ENCODE measurements at regions not wholly inside any gene's neighbourhood (a gene's known extent, or its start where the extent isn't known, plus 50 kb on each side); places are given as distances from the start of the nearest gene placed in this dataset.

- no peaks in the 10 kb centered on the region for H3K9me2 ChIP-seq (ENCODE audit: insufficient read depth)
- H4K20me1 ChIP-seq (ENCODE audit: insufficient read depth), result no peaks in the 10 kb centered on the region
- H3K27ac ChIP-seq (ENCODE audit: low read depth, low read length), result no peak overlapping the region
- BruUV-seq (replicated peaks), result no TSS peak
- H3K36me3 ChIP-seq (ENCODE audit: control insufficient read depth in 1 of 2, insufficient read depth in 2 of 2, low read length in 2 of 2), result no peaks in the 10 kb centered on the region
- no peaks in the 10 kb centered on the region for H3K27me3 ChIP-seq (ENCODE audit: insufficient read depth, low read length)
- DNase-seq (ENCODE audit: low read depth, low spot score) (peak; percentile 4), ATAC-seq (peak; percentile 67)
- intact Hi-C loops (cut with micrococcal nuclease), result no loop called here
- H3K9me3 ChIP-seq (ENCODE audit: control insufficient read depth in 1 of 2, insufficient read depth in 1 of 2, low read depth in 1 of 2, low read length in 2 of 2), result no peaks in the 10 kb centered on the region
- ChIA-PET RAD21 (ENCODE audit: low non-redundant PET in 1 of 2, low total read pairs in 2 of 2, uncharacterized antibody in 2 of 2, unreplicated experiment in 2 of 2) (no interaction called here), POLR2A (no interaction called here), CTCF (interaction anchor here (1.1 to 1.4 kb wide), 2 partner anchors 573 to 780 kb away, joined by 3 to 4 read pairs; no protein-coding TSS in a partner anchor)
- H3K79me2 ChIP-seq (ENCODE audit: insufficient read depth, low read length), result no peaks in the 10 kb centered on the region
- no peak overlapping the region for H3K4me3 ChIP-seq (replicated peaks in 1 of 2; ENCODE audit: low read depth in 1 of 2, low read length in 2 of 2)
- no peak overlapping the region for H2AFZ ChIP-seq (ENCODE audit: low read depth, low read length, poor library complexity, severe bottlenecking)
- peak; percentile 6 to 56 (median 42); a peak in 4 of 6 replicates for TF ChIP-seq CTCF (IDR thresholded peaks at IDR 0.05 in 2 of 3, conservative IDR thresholded peaks at IDR 0.05 in 1 of 3; ENCODE audit: borderline replicate concordance in 1 of 3, insufficient read depth in 1 of 3, low read depth in 2 of 3, low read length in 2 of 3)
- TF ChIP-seq ZNF274 (IDR thresholded peaks at IDR 0.05; ENCODE audit: low read depth, low read length), result no peak
- TF ChIP-seq ATF3 (IDR thresholded peaks at IDR 0.05), result no peak
- H3K4me1 ChIP-seq (ENCODE audit: control insufficient read depth in 1 of 2, insufficient read depth in 2 of 2, low read length in 2 of 2), result 0 out of 4 replicates have a peak, but pooled peaks cover 0 to 2% of the 10 kb centered on the region in 2 experiments
- H3K9ac ChIP-seq (ENCODE audit: low read length), result no peak overlapping the region
- H3K4me2 ChIP-seq (ENCODE audit: low read length), result no peak overlapping the region
These were observed 77.9 kb upstream of the PLXNA4 start for GRCh38 chr7:132654150-132654549.

GRCh38 chr7:132653366-132653930 is 77.2 kb upstream of the PLXNA4 start:
- Histone ChIP-seq H3K4me3 (replicated peaks in 1 of 2; ENCODE audit: low read depth in 1 of 2, low read length in 2 of 2) (no peak overlapping the region), H3K4me2 (ENCODE audit: low read length) (no peak overlapping the region), H3K36me3 (ENCODE audit: control insufficient read depth in 1 of 2, insufficient read depth in 2 of 2, low read length in 2 of 2) (no peaks in the 10 kb centered on the region), H4K20me1 (ENCODE audit: insufficient read depth) (no peaks in the 10 kb centered on the region), H3K9ac (ENCODE audit: low read length) (no peak overlapping the region), H3K27me3 (ENCODE audit: insufficient read depth, low read length) (peaks cover 3% of the 10 kb centered on the region; the same call in 1 of the 2 replicates), H3K9me2 (ENCODE audit: insufficient read depth) (no peaks in the 10 kb centered on the region), H2AFZ (ENCODE audit: low read depth, low read length, poor library complexity, severe bottlenecking) (no peak overlapping the region), H3K27ac (ENCODE audit: low read depth, low read length) (no peak overlapping the region), H3K9me3 (ENCODE audit: control insufficient read depth in 1 of 2, insufficient read depth in 1 of 2, low read depth in 1 of 2, low read length in 2 of 2) (no peaks in the 10 kb centered on the region), H3K79me2 (ENCODE audit: insufficient read depth, low read length) (no peaks in the 10 kb centered on the region), H3K4me1 (ENCODE audit: control insufficient read depth in 1 of 2, insufficient read depth in 2 of 2, low read length in 2 of 2) (0 out of 4 replicates have a peak, but pooled peaks cover 0 to 2% of the 10 kb centered on the region in 2 experiments)
- no peak for ATAC-seq
- BruUV-seq (replicated peaks), result no TSS peak
- no peak for DNase-seq (ENCODE audit: low read depth, low spot score)
- CTCF ChIA-PET, result interaction anchor here (1.1 to 1.4 kb wide), 2 partner anchors 573 to 781 kb away, joined by 3 to 4 read pairs; no protein-coding TSS in a partner anchor
- POLR2A ChIA-PET, result no interaction called here
- RAD21 ChIA-PET (ENCODE audit: low non-redundant PET in 1 of 2, low total read pairs in 2 of 2, uncharacterized antibody in 2 of 2, unreplicated experiment in 2 of 2), result no interaction called here
- intact Hi-C loops (cut with micrococcal nuclease), result no loop called here
- no peak for TF ChIP-seq ATF3 (IDR thresholded peaks at IDR 0.05)
- no peak for TF ChIP-seq SIN3A (IDR thresholded peaks at IDR 0.05; ENCODE audit: low read depth)
- no peak for TF ChIP-seq YY1 (IDR thresholded peaks at IDR 0.05; ENCODE audit: extremely low read depth, insufficient replicate concordance, low read depth, low read length)
- no peak for TF ChIP-seq POLR2A (IDR thresholded peaks at IDR 0.05; ENCODE audit: borderline replicate concordance, extremely low read depth, insufficient read depth, insufficient read length)
- TF ChIP-seq JUND (IDR thresholded peaks at IDR 0.05), result no peak
- TF ChIP-seq TCF7L2 (IDR thresholded peaks at IDR 0.05; ENCODE audit: borderline replicate concordance, extremely low read depth, insufficient read depth, insufficient read length), result no peak
- TF ChIP-seq CEBPB (IDR thresholded peaks at IDR 0.05; ENCODE audit: low read depth), result no peak
- TF ChIP-seq, protein P1, sequence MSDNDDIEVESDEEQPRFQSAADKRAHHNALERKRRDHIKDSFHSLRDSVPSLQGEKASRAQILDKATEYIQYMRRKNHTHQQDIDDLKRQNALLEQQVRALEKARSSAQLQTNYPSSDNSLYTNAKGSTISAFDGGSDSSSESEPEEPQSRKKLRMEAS (IDR thresholded peaks at IDR 0.05), result no peak
- TF ChIP-seq FOSL1 (IDR thresholded peaks at IDR 0.05; ENCODE audit: low read depth), result no peak
- TF ChIP-seq, protein P2, sequence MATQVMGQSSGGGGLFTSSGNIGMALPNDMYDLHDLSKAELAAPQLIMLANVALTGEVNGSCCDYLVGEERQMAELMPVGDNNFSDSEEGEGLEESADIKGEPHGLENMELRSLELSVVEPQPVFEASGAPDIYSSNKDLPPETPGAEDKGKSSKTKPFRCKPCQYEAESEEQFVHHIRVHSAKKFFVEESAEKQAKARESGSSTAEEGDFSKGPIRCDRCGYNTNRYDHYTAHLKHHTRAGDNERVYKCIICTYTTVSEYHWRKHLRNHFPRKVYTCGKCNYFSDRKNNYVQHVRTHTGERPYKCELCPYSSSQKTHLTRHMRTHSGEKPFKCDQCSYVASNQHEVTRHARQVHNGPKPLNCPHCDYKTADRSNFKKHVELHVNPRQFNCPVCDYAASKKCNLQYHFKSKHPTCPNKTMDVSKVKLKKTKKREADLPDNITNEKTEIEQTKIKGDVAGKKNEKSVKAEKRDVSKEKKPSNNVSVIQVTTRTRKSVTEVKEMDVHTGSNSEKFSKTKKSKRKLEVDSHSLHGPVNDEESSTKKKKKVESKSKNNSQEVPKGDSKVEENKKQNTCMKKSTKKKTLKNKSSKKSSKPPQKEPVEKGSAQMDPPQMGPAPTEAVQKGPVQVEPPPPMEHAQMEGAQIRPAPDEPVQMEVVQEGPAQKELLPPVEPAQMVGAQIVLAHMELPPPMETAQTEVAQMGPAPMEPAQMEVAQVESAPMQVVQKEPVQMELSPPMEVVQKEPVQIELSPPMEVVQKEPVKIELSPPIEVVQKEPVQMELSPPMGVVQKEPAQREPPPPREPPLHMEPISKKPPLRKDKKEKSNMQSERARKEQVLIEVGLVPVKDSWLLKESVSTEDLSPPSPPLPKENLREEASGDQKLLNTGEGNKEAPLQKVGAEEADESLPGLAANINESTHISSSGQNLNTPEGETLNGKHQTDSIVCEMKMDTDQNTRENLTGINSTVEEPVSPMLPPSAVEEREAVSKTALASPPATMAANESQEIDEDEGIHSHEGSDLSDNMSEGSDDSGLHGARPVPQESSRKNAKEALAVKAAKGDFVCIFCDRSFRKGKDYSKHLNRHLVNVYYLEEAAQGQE (IDR thresholded peaks at IDR 0.05; ENCODE audit: low read depth), result no peak
- TF ChIP-seq EZH2phosphoT487 (IDR thresholded peaks at IDR 0.05; ENCODE audit: borderline replicate concordance), result no peak
- TF ChIP-seq ZFX (IDR thresholded peaks at IDR 0.05), result no peak
